ENCODE measurements at regions not wholly inside any gene's neighbourhood (a gene's known extent, or its start where the extent isn't known, plus 50 kb on each side); places are given as distances from the start of the nearest gene placed in this dataset.

DNA sequence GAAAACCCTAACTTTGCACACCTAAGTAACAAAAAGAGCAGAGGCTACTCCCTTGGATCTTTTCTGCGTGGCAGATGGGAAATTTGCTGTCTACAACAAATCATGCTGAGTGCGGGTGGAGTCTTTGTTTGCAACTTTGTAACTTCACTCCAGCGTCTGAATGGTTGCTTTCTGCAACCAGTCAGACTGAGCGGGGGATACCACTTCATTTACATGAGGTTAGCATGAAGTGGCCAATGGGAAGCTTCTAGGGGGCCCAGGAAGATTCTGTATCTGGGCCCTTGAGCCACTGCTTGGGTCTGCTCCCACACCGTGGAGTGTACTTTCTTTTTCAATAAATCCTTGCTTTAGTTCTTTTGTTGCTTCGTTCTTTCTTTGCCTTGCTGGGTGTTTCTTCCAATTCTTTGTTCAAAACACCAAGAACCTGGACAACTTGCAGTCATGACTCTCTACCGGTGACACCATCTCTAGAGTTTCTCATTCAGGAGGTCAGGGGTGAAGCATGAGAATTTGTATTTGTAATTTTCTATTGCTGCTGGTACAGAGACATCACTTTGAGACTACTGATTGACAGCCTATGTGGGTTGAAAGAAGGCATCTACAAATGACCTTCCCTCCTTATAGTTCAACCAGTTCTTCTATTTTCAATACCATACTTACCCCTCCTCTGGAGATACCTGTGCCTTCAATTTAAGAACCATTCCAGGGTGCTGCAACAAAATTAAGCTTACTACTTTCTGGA is 55.8 kb upstream of the RC3H1 start:
- no peak for DNase-seq
- no peak overlapping the region for H3K27ac ChIP-seq (ENCODE audit: low read depth, low read length)
- H3K36me3 Mint-ChIP-seq = no peaks in the 10 kb centered on the region
- H3K27ac Mint-ChIP-seq = peak overlapping the region in 1 of 8 donors; percentile 25
- peaks cover 0 to 8% (median 0%) of the 10 kb centered on the region in 5 donors for H3K9me3 Mint-ChIP-seq
- ChIA-PET CTCF (interaction anchor here (1.1 kb wide), 1 partner anchor 10 kb away, joined by 3 read pairs; no protein-coding TSS in a partner anchor), POLR2A (no interaction called here)
- H3K4me1 ChIP-seq (ENCODE audit: insufficient read depth, low read length) = no peaks in the 10 kb centered on the region
- peaks cover 3 to 9% of the 10 kb centered on the region in 2 donors for H3K27me3 Mint-ChIP-seq
- no peaks in the 10 kb centered on the region for H3K27me3 ChIP-seq (ENCODE audit: insufficient read depth, low read length, poor library complexity, severe bottlenecking)
- H3K4me3 Mint-ChIP-seq = no peak overlapping the region
- no peaks in the 10 kb centered on the region for H3K4me1 Mint-ChIP-seq
- no peak overlapping the region for H3K4me3 ChIP-seq (ENCODE audit: low read length)
- no peaks in the 10 kb centered on the region for H3K9me3 ChIP-seq (ENCODE audit: low read length)
- no peaks in the 10 kb centered on the region for H3K36me3 ChIP-seq (ENCODE audit: insufficient read depth, low read length)

DNA sequence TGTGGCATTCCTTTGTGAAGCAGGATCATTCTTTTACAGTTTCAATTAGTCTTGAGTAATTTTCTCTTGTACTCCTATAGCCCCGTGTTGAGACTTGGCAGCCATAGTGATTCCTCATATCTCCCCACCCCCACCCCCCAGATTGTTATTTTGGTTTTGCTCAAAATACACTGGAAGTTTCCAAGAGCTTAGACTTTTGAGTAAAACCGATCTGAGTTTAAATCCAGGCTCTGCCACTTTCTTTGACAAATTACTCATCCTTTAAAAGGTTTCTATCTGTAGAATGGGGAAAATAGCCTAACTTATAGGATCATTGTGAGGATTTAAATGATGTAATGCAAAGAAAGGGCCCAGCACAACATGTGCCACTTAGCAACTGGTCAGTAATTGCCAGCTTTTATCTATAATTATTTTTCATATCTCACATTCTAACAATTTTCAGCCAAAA is 53.1 kb upstream of the RC3H1 start:
- H3K27me3 ChIP-seq (ENCODE audit: insufficient read depth, low read length, poor library complexity, severe bottlenecking) = no peaks in the 10 kb centered on the region
- Mint-ChIP-seq H3K27ac (no peak overlapping the region), H3K36me3 (no peaks in the 10 kb centered on the region), H3K27me3 (peaks cover 3 to 14% of the 10 kb centered on the region in 2 donors), H3K9me3 (peaks cover 0 to 2% (median 0%) of the 10 kb centered on the region in 5 donors), H3K4me1 (no peaks in the 10 kb centered on the region), H3K4me3 (no peak overlapping the region)
- no peak overlapping the region for H3K4me3 ChIP-seq (ENCODE audit: low read length)
- POLR2A ChIA-PET = no interaction called here
- no peaks in the 10 kb centered on the region for H3K36me3 ChIP-seq (ENCODE audit: insufficient read depth, low read length)
- H3K9me3 ChIP-seq (ENCODE audit: low read length) = no peaks in the 10 kb centered on the region
- H3K27ac ChIP-seq (ENCODE audit: low read depth, low read length) = no peak overlapping the region
- DNase-seq = no peak
- CTCF ChIA-PET = interaction anchor here (0.8 kb wide), 1 partner anchor 1331 kb away, joined by 3 read pairs; no protein-coding TSS in a partner anchor
- H3K4me1 ChIP-seq (ENCODE audit: insufficient read depth, low read length) = no peaks in the 10 kb centered on the region

DNA sequence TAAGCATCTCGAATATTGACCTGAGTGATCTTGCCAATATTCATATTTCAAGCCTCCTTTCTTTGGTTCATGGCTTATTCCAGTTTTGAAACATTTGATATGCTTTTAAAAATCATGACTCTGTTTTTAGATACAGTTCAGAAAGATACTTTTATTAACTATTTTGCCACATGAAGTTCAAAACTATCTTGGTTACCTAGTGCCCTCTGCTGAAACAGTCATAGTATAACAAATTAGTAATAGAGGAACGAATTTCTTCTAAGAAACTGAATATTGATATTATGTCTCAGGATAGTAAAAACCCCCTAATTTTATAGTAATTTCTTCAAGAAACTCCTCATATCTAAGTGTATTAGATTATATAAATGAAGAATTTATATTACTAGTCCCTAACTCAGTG is 52.6 kb upstream of the RC3H1 start:
- no peaks in the 10 kb centered on the region for H3K9me3 ChIP-seq (ENCODE audit: low read length)
- H3K36me3 Mint-ChIP-seq = no peaks in the 10 kb centered on the region
- DNase-seq = no peak
- no peak overlapping the region for H3K27ac ChIP-seq (ENCODE audit: low read depth, low read length)
- peaks cover 3 to 14% of the 10 kb centered on the region in 2 donors for H3K27me3 Mint-ChIP-seq
- no peak overlapping the region for H3K4me3 ChIP-seq (ENCODE audit: low read length)
- POLR2A ChIA-PET = no interaction called here
- no peaks in the 10 kb centered on the region for H3K4me1 Mint-ChIP-seq
- H3K4me3 Mint-ChIP-seq = no peak overlapping the region
- no peak overlapping the region for H3K27ac Mint-ChIP-seq
- no peaks in the 10 kb centered on the region for H3K9me3 Mint-ChIP-seq
- no peaks in the 10 kb centered on the region for H3K27me3 ChIP-seq (ENCODE audit: insufficient read depth, low read length, poor library complexity, severe bottlenecking)
- H3K4me1 ChIP-seq (ENCODE audit: insufficient read depth, low read length) = no peaks in the 10 kb centered on the region
- CTCF ChIA-PET = interaction anchor here (0.8 to 0.9 kb wide), 2 partner anchors 13 to 1330 kb away, joined by 3 read pairs; no protein-coding TSS in a partner anchor
- no peaks in the 10 kb centered on the region for H3K36me3 ChIP-seq (ENCODE audit: insufficient read depth, low read length)

GRCh38 chr1:174072581-174072980 is 50.4 kb upstream of the RC3H1 start:
- Mint-ChIP-seq H3K27me3 (peaks cover 3 to 14% of the 10 kb centered on the region in 2 donors), H3K27ac (no peak overlapping the region), H3K4me3 (no peak overlapping the region), H3K4me1 (peaks cover 7 to 11% (median 10%) of the 10 kb centered on the region in 3 donors), H3K9me3 (no peaks in the 10 kb centered on the region), H3K36me3 (no peaks in the 10 kb centered on the region)
- ChIA-PET POLR2A (no interaction called here), CTCF (interaction anchor here (0.6 kb wide), 1 partner anchor 19 kb away, joined by 3 read pairs; no protein-coding TSS in a partner anchor)
- Histone ChIP-seq H3K36me3 (ENCODE audit: insufficient read depth, low read length) (no peaks in the 10 kb centered on the region), H3K4me1 (ENCODE audit: insufficient read depth, low read length) (peaks cover 5% of the 10 kb centered on the region), H3K27me3 (ENCODE audit: insufficient read depth, low read length, poor library complexity, severe bottlenecking) (no peaks in the 10 kb centered on the region), H3K4me3 (ENCODE audit: low read length) (no peak overlapping the region), H3K9me3 (ENCODE audit: low read length) (no peaks in the 10 kb centered on the region), H3K27ac (ENCODE audit: low read depth, low read length) (no peak overlapping the region)
- no peak for DNase-seq
